Tibial nerve (tissue), 4 donors: ENCODE measurements at regions not wholly inside any gene's neighbourhood (a gene's known extent, or its start where the extent isn't known, plus 50 kb on each side); places are given as distances from the start of the nearest gene placed in this dataset.

Source experiments
- CTCF ChIP-seq, 5 experiments: fragments of 200-600 bp in 3 of 5; fragments of 450-650 bp in 2 of 5; sonication (generic) in 3 of 5; IDR thresholded peaks; one replicate each; pipeline ENCODE4 v1.5.1; 2016 to 2019; ENCODE audit warnings: antibody characterized with exemption in 5 of 5, mild to moderate bottlenecking in 3 of 5, moderate library complexity in 2 of 5
- EP300 ChIP-seq, 2 donors: sonication (generic); formaldehyde crosslinking; IDR thresholded peaks; one replicate each; pipeline ENCODE4 v1.6.1; 2017; ENCODE audit warnings: antibody characterized with exemption in 2 of 2, mild to moderate bottlenecking in 1 of 2
- POLR2A ChIP-seq, 2 donors: fragments of 450-650 bp; IDR thresholded peaks; one replicate each; pipeline ENCODE4 v1.6.1; 2017; ENCODE audit warnings: antibody characterized with exemption in 2 of 2, mild to moderate bottlenecking in 2 of 2, moderate library complexity in 2 of 2

- no peak for TF ChIP-seq POLR2A (IDR thresholded peaks at IDR 0.05)
- no peak for TF ChIP-seq CTCF (IDR thresholded peaks at IDR 0.05)
- TF ChIP-seq EP300 (IDR thresholded peaks at IDR 0.05), result no peak
Measured at GRCh38 chr3:168405288-168405687, 309.6 kb upstream of the GOLIM4 start.
